ENCODE measurements at regions not wholly inside any gene's neighbourhood (a gene's known extent, or its start where the extent isn't known, plus 50 kb on each side); places are given as distances from the start of the nearest gene placed in this dataset.
"Not testable (repeated sequence)": the region's sequence is repeated elsewhere in the genome, so short reads cannot be mapped to it uniquely, and the experiment has no call there.

DNA sequence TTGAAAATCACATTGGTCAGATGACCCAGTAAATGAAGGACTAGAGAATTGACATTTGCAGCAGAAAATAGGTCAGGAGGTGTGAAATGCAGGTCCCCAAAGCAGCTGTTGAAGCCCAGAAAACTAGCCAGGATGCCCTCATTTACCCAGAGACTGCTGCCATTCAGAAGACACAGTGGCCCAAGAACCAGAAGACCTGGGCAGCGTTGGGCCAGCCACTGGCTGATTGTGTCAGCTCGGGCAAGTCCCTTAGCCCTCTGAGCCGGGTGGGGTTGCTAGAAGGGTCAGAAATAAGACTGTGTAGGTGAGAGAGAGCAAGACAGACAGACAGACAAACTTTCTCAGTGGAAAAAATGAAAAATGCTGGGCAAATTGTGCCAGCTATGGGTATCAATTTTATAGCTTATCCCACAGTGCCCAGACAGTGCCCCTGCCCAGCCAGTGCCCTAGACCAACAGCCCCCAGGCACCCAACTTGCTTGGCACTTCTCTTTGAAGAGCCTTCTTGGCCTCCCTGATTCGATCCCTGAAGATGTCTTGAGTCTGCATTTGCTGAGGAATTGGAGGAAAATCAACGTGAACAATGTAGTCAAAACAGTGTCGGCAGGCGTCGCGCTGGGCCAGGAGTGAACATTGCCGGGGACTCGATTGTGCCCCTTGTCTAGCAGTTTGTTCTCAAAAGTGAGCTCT lies 198.3 kb downstream of the MN1 start:
- no peak for DNase-seq (ENCODE audit: low spot score in 2 of 2, unreplicated experiment in 2 of 2)
- Mint-ChIP-seq H3K27ac (peak overlapping the region; percentile 77), H3K4me1 (peaks cover 15% of the 10 kb centered on the region), H3K36me3 (no peaks in the 10 kb centered on the region), H3K27me3 (ENCODE audit: low read depth) (no peaks in the 10 kb centered on the region), H3K9me3 (no peaks in the 10 kb centered on the region), H3K4me3 (no peak overlapping the region)
- TF ChIP-seq, protein P1, sequence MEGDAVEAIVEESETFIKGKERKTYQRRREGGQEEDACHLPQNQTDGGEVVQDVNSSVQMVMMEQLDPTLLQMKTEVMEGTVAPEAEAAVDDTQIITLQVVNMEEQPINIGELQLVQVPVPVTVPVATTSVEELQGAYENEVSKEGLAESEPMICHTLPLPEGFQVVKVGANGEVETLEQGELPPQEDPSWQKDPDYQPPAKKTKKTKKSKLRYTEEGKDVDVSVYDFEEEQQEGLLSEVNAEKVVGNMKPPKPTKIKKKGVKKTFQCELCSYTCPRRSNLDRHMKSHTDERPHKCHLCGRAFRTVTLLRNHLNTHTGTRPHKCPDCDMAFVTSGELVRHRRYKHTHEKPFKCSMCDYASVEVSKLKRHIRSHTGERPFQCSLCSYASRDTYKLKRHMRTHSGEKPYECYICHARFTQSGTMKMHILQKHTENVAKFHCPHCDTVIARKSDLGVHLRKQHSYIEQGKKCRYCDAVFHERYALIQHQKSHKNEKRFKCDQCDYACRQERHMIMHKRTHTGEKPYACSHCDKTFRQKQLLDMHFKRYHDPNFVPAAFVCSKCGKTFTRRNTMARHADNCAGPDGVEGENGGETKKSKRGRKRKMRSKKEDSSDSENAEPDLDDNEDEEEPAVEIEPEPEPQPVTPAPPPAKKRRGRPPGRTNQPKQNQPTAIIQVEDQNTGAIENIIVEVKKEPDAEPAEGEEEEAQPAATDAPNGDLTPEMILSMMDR (IDR thresholded peaks at IDR 0.05; ENCODE audit: unreplicated experiment) = no peak

DNA sequence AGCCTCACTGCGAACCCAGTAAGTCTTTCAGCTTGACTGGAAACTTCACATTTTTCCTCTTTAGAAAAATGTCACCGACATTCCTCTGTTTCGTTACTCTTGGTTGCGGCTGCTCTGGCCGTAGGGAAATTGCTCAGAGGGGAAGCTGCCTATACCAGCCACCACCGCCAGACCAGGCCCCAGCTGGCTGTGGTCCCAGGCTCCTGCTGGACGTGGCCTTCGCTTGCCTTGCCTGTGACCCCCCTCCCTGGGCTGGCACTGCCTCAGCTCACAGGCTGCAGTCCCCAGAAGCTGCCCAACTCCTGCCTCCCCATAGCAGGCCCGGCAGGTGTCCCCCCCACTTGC lies 197.8 kb downstream of the MN1 start:
- TF ChIP-seq, protein P1 (IDR thresholded peaks at IDR 0.05; ENCODE audit: unreplicated experiment) = no peak
- Mint-ChIP-seq H3K4me3 (no peak overlapping the region), H3K9me3 (no peaks in the 10 kb centered on the region), H3K4me1 (peaks cover 15% of the 10 kb centered on the region), H3K36me3 (no peaks in the 10 kb centered on the region), H3K27ac (peak overlapping the region; percentile 77), H3K27me3 (ENCODE audit: low read depth) (no peaks in the 10 kb centered on the region)
- DNase-seq (ENCODE audit: low spot score in 2 of 2, unreplicated experiment in 2 of 2) = no peak

DNA sequence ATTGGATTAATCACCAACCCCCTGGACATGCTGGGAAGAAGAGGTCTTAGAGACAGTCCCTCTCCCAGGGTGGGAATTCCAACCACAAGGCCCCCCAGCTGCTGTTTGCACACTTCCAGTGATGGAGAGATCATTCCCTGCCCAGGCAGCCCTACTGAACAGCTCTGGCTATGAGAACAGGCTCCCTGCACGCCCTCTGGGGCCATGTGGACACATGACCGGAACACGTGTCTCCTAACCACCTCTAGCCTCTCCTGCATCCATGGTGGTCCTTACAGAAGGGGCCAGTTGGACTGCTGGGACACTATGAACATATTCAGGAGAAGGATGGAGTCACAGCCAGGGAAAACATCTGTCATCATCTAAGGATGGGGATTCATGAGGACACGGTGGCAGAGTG lies 196.2 kb downstream of the MN1 start:
- TF ChIP-seq, protein P1 (IDR thresholded peaks at IDR 0.05; ENCODE audit: unreplicated experiment) = no peak
- Mint-ChIP-seq H3K27me3 (ENCODE audit: low read depth) (no peaks in the 10 kb centered on the region), H3K36me3 (no peaks in the 10 kb centered on the region), H3K9me3 (no peaks in the 10 kb centered on the region), H3K4me3 (no peak overlapping the region), H3K4me1 (peaks cover 15% of the 10 kb centered on the region), H3K27ac (no peak overlapping the region)
- DNase-seq (ENCODE audit: low spot score in 2 of 2, unreplicated experiment in 2 of 2) = no peak

DNA sequence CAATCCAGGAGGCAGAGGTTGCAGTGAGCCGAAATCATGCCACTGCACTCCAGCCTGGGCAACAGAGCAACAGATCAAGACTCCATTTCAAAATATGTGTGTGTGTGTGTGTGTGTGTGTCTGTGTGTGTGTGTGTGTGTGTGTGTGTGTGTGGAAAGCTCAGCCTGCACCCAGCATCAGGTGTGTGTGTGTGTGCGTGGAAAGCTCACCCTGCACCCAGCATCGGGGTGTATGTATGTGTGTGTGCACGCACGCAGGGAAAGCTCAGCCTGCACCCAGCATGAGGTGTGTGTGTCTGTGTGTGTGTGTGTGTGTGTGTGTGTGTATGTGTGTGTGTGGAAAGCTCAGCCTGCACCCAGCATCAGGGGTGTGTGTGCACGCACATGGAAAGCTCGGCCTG lies 193.8 kb downstream of the MN1 start:
- H3K36me3 Mint-ChIP-seq; H3K27ac Mint-ChIP-seq; H3K9me3 Mint-ChIP-seq; H3K27me3 Mint-ChIP-seq (ENCODE audit: low read depth); H3K4me3 Mint-ChIP-seq; DNase-seq (ENCODE audit: low spot score in 2 of 2, unreplicated experiment in 2 of 2): not testable (repeated sequence)
- peaks cover 14% of the 10 kb centered on the region for H3K4me1 Mint-ChIP-seq

DNA sequence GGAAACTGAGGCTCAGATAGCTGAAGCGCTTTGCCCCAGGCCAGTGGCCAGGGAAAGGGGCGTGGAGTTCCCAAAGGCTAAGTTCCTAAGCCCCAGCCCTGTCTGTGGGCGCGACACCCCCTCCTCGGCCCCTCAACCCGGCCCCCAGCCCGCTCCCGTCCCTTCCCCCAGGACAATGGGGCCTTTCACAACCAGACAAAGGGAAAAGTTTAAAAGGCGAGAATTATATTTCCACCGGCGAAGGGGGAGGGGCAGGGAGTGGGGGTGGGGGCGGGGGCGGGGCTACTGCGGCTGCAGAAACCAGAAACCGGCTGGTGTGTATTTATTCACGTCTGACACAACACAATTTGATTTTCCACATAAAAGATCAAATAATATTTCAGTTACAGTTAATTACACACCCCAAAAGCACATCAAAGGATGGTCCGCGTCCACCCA lies 192.1 kb downstream of the MN1 start:
- H3K36me3 Mint-ChIP-seq = no peaks in the 10 kb centered on the region
- H3K27ac Mint-ChIP-seq = no peak overlapping the region
- TF ChIP-seq, protein P1 (IDR thresholded peaks at IDR 0.05; ENCODE audit: unreplicated experiment) = no peak
- H3K27me3 Mint-ChIP-seq (ENCODE audit: low read depth) = no peaks in the 10 kb centered on the region
- H3K4me3 Mint-ChIP-seq = no peak overlapping the region
- peaks cover 4% of the 10 kb centered on the region for H3K4me1 Mint-ChIP-seq
- DNase-seq (ENCODE audit: low spot score in 2 of 2, unreplicated experiment in 2 of 2) = no peak
- no peaks in the 10 kb centered on the region for H3K9me3 Mint-ChIP-seq

DNA sequence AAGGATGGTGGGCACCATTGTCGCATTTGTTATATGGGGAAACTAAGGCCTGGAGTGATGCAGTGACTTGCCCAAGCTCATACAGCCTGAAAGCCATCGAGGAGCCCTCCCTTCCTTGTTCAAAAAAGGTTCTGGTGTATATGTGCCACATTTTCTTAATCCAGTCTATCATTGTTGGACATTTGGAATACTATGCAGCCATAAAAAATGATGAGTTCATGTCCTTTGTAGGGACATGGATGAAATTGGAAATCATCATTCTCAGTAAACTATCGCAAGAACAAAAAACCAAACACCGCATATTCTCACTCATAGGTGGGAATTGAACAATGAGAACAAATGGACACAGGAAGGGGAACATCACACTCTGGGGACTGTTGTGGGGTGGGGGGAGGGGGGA lies 191.4 kb downstream of the MN1 start:
- not testable (repeated sequence) for H3K4me3 Mint-ChIP-seq; DNase-seq (ENCODE audit: low spot score in 2 of 2, unreplicated experiment in 2 of 2); H3K4me1 Mint-ChIP-seq; H3K36me3 Mint-ChIP-seq; H3K27ac Mint-ChIP-seq; H3K9me3 Mint-ChIP-seq; H3K27me3 Mint-ChIP-seq (ENCODE audit: low read depth)
